Gastroesophageal sphincter (tissue), 4 donors: ENCODE measurements at regions not wholly inside any gene's neighbourhood (a gene's known extent, or its start where the extent isn't known, plus 50 kb on each side); places are given as distances from the start of the nearest gene placed in this dataset.

Source experiments
- ATAC-seq: fragments of 150-250 bp; one replicate; pipeline ENCODE4 v1.9.1; 2016; ENCODE audit warnings: mild to moderate bottlenecking, moderate library complexity
- H3K27ac ChIP-seq, 4 donors: fragments of 200-600 bp; sonication (generic) in 3 of 4; 1 replicate in 3 of 4; 2 replicates in 1 of 4; pipeline ENCODE4 v1.5.1; 2016 to 2019
- H3K27me3 ChIP-seq: fragments of 200-600 bp; sonication (generic); one replicate; pipeline ENCODE4 v1.5.1; 2019
- H3K36me3 ChIP-seq, 2 donors: fragments of 200-600 bp; sonication (generic); one replicate each; pipeline ENCODE4 v1.5.1; 2019; ENCODE audit warnings: control low read depth in 1 of 2
- H3K4me1 ChIP-seq, 3 donors: fragments of 200-600 bp; sonication (generic); 1 replicate in 2 of 3; 2 replicates in 1 of 3; pipeline ENCODE4 v1.5.1; 2016 to 2019; ENCODE audit warnings: control low read depth in 2 of 3
- H3K4me3 ChIP-seq, 2 donors: fragments of 200-600 bp; sonication (generic); one replicate each; pipeline ENCODE4 v1.5.1; 2019; ENCODE audit warnings: mild to moderate bottlenecking in 1 of 2, moderate library complexity in 1 of 2
- H3K9me3 ChIP-seq, 3 donors: fragments of 200-600 bp; sonication (generic); one replicate each; pipeline ENCODE4 v1.5.1; 2017 to 2019; ENCODE audit warnings: control low read depth in 2 of 3
- EP300 ChIP-seq: sonication (generic); formaldehyde crosslinking; IDR thresholded peaks from one replicate; pipeline ENCODE4 v1.6.1; 2017; ENCODE audit warnings: antibody characterized with exemption, mild to moderate bottlenecking
- POLR2A ChIP-seq, 2 donors: fragments of 450-650 bp; IDR thresholded peaks; one replicate each; pipeline ENCODE4 v1.6.1; 2017; ENCODE audit warnings: antibody characterized with exemption in 2 of 2, mild to moderate bottlenecking in 2 of 2, moderate library complexity in 1 of 2
- POLR2AphosphoS5 ChIP-seq: sonication (generic); formaldehyde crosslinking; IDR thresholded peaks from one replicate; pipeline ENCODE4 v1.6.1; 2017; ENCODE audit warnings: antibody characterized with exemption
- WGBS, 2 donors: methylation state at CpG; one replicate each; pipeline ENCODE4 v1.1.5; 2018; ENCODE audit warnings: low coverage in 1 of 2; 5-methylcytosine and 5-hydroxymethylcytosine counted together
- TF ChIP-seq, protein P1 (sequence below), 4 experiments: fragments of 200-600 bp in 2 of 4; fragments of 450-650 bp in 2 of 4; sonication (generic) in 1 of 4; IDR thresholded peaks; one replicate each; pipeline ENCODE4 v1.5.1; 2017 to 2019; ENCODE audit warnings: antibody characterized with exemption in 4 of 4, mild to moderate bottlenecking in 2 of 4, moderate library complexity in 2 of 4

DNA sequence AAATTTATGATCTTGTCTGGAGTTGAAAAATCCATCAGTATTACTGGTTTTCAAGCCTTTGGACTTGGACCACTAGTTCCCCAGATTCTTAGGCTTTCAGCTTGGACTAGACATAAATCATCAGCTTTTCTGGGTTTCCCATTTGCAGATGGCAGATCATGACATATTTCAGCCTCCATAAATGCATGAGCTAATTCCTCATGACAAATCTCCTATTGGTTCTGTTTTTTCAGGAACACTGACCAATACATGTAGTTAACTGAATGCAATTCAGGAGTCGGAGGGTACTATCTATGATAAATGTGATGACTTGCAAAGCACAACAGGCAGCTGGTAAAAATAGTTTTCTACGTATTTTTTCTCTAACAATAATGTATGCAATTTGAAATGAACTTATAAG is 635.6 kb downstream of the TRAM1L1 start:
- Histone ChIP-seq H3K9me3 (no peaks in the 10 kb centered on the region), H3K4me1 (no peaks in the 10 kb centered on the region), H3K36me3 (no peaks in the 10 kb centered on the region), H3K27ac (no peak overlapping the region), H3K27me3 (no peaks in the 10 kb centered on the region), H3K4me3 (no peak overlapping the region)
- TF ChIP-seq, protein P1, sequence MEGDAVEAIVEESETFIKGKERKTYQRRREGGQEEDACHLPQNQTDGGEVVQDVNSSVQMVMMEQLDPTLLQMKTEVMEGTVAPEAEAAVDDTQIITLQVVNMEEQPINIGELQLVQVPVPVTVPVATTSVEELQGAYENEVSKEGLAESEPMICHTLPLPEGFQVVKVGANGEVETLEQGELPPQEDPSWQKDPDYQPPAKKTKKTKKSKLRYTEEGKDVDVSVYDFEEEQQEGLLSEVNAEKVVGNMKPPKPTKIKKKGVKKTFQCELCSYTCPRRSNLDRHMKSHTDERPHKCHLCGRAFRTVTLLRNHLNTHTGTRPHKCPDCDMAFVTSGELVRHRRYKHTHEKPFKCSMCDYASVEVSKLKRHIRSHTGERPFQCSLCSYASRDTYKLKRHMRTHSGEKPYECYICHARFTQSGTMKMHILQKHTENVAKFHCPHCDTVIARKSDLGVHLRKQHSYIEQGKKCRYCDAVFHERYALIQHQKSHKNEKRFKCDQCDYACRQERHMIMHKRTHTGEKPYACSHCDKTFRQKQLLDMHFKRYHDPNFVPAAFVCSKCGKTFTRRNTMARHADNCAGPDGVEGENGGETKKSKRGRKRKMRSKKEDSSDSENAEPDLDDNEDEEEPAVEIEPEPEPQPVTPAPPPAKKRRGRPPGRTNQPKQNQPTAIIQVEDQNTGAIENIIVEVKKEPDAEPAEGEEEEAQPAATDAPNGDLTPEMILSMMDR (IDR thresholded peaks at IDR 0.05) = no peak
- TF ChIP-seq EP300 (no peak), POLR2AphosphoS5 (no peak), POLR2A (IDR thresholded peaks at IDR 0.05) (no peak)
- no peak for ATAC-seq
- WGBS, 2 donors = 57 to 75% methylated on average over 2 of the region's 2 CpGs

DNA sequence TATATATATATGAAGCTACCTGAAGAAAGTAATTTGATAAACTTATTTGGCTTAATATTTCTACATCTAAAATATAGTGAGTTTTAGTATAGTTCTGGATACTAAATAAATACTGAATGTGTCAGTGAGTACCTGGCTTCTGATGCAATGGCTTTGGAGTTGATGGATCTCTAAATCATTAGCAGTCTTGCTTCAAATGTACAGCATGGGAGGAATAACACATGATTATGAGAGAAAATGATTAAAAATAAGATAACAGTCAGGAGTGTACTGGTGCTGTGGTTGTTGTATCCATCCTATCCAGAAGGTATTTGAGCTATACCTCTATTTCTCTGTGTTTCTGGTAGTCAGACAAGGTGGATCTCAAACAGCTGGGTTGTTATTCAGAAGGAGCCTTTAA is 641.3 kb downstream of the TRAM1L1 start:
- no peak overlapping the region for H3K4me3 ChIP-seq
- ATAC-seq = no peak

DNA sequence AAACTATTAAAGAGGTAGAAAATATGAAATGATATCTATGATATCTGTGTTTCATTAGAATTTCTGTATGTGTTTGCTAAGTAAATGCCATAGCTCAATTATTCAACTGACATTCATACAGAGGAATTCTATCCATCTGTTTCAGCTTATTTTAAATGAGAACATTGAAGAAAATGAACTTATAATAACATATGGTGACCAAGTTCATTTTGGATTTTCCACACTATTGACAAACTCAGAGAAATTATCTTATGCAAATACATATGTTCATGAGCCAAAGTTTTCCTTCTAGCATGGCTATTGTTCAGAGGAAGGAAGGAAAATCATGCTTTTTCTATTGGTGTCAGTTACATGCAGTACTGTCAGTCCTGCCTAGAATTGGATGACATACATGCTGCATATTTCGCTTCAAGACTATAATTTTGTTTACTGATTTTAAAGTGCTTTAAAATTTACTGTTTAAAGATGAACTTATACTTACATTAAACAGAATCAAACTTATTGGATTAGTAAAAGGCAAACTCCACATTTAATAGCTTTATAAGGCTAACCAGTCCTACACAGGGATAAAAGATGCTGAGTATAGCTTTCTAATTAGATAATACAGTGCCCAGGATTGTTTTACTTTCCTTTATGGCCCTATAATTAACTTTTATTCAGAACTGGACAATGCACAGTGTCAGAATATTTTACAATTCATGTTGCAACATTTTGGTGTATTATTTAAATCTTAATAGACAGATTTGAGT is 646.2 kb downstream of the TRAM1L1 start:
- Histone ChIP-seq H3K4me3 (no peak overlapping the region), H3K36me3 (no peaks in the 10 kb centered on the region), H3K27me3 (no peaks in the 10 kb centered on the region), H3K9me3 (no peaks in the 10 kb centered on the region), H3K4me1 (no peaks in the 10 kb centered on the region), H3K27ac (no peak overlapping the region)
- WGBS, 2 donors = 46 to 100% methylated on average over 1 of the region's 1 CpG
- no peak for ATAC-seq
- TF ChIP-seq POLR2A (IDR thresholded peaks at IDR 0.05) = no peak
- no peak for TF ChIP-seq POLR2AphosphoS5
- no peak for TF ChIP-seq EP300
- TF ChIP-seq, protein P1 (IDR thresholded peaks at IDR 0.05) = no peak

More for the DNA sequence above, 641.3 kb downstream of the TRAM1L1 start:
- Histone ChIP-seq H3K27me3 (no peaks in the 10 kb centered on the region), H3K27ac (no peak overlapping the region), H3K4me1 (no peaks in the 10 kb centered on the region), H3K9me3 (no peaks in the 10 kb centered on the region), H3K36me3 (no peaks in the 10 kb centered on the region)
- TF ChIP-seq POLR2A (IDR thresholded peaks at IDR 0.05) (no peak), POLR2AphosphoS5 (no peak), EP300 (no peak)
- TF ChIP-seq, protein P1 (IDR thresholded peaks at IDR 0.05) = no peak

DNA sequence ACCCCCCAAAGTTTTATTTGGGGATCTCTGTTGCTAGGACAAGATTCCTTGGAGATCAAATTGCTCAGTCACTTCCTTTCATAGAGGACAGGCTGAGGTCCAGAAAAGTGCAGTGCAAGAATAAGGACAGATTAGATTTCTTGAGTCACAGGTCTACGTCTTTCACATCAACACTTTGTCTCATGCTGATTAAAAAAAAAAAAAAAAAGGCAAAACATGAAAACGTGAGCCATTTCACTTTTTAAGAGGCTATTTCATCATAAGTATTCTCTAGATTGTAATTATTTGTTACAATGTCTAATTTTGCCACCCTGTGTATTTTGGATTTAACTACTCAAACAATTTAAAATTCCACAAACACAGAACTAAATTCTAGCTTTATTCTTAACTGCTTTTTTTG is 647.0 kb downstream of the TRAM1L1 start:
- Histone ChIP-seq H3K36me3 (no peaks in the 10 kb centered on the region), H3K4me1 (no peaks in the 10 kb centered on the region), H3K9me3 (no peaks in the 10 kb centered on the region), H3K4me3 (no peak overlapping the region), H3K27ac (no peak overlapping the region), H3K27me3 (no peaks in the 10 kb centered on the region)
- TF ChIP-seq, protein P1 (IDR thresholded peaks at IDR 0.05) = no peak
- no peak for TF ChIP-seq POLR2A (IDR thresholded peaks at IDR 0.05)
- no peak for TF ChIP-seq POLR2AphosphoS5
- TF ChIP-seq EP300 = no peak
- ATAC-seq = no peak
- WGBS, 2 donors = 21 to 35% methylated on average over 2 of the region's 2 CpGs

DNA sequence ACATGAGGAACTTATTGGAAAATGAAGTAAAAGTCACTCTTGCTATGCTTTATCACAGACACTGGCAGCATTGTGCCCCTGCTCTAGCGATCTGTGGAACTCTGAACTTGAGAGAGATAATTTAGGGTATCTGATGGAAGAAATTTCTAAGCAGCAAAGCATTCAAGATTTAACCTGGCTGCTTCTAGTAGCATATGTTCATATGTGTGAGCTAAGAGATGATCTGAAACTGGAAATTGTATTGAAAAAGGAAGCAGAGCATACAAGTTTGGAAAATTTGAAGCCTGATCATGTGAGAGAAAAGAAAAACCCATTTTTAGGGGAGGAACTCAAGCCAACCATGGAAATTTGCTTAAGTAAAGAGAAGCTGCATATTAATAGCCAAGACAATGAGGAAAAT is 657.7 kb downstream of the TRAM1L1 start:
- ATAC-seq = no peak
- H3K4me1 ChIP-seq = no peaks in the 10 kb centered on the region
- 75% methylated on average over 1 of the region's 1 CpG; no CpG with 5 or more reads in 1 of the 2 donors for WGBS, 2 donors

More for the DNA sequence above, 657.7 kb downstream of the TRAM1L1 start:
- Histone ChIP-seq H3K4me3 (no peak overlapping the region), H3K9me3 (peaks cover 0 to 25% (median 0%) of the 10 kb centered on the region in 3 donors), H3K36me3 (no peaks in the 10 kb centered on the region), H3K27me3 (no peaks in the 10 kb centered on the region), H3K27ac (no peak overlapping the region)
- TF ChIP-seq POLR2A (IDR thresholded peaks at IDR 0.05) = no peak
- TF ChIP-seq, protein P1 (IDR thresholded peaks at IDR 0.05) = no peak
- no peak for TF ChIP-seq EP300
- TF ChIP-seq POLR2AphosphoS5 = no peak
